Skin epidermis (tissue), 12 donors: ENCODE measurements at regions not wholly inside any gene's neighbourhood (a gene's known extent, or its start where the extent isn't known, plus 50 kb on each side); places are given as distances from the start of the nearest gene placed in this dataset.
A peak's percentile ranks its signal among the peaks of the same experiment; 100 is the strongest.

Experiments
- H3K27ac ChIP-seq, 21 experiments: fragments of 200-600 bp; sonication (generic) in 11 of 21; one replicate each; pipeline ENCODE4 v1.5.0; 2020; ENCODE audit warnings: mild to moderate bottlenecking in 3 of 21, inconsistent platforms in 2 of 21, moderate library complexity in 2 of 21
- H3K4me3 ChIP-seq, 7 experiments: fragments of 200-600 bp; sonication (generic) in 2 of 7; one replicate each; pipeline ENCODE4 v1.5.0; 2020; ENCODE audit warnings: inconsistent platforms in 2 of 7, mild to moderate bottlenecking in 2 of 7, moderate library complexity in 1 of 7

DNA sequence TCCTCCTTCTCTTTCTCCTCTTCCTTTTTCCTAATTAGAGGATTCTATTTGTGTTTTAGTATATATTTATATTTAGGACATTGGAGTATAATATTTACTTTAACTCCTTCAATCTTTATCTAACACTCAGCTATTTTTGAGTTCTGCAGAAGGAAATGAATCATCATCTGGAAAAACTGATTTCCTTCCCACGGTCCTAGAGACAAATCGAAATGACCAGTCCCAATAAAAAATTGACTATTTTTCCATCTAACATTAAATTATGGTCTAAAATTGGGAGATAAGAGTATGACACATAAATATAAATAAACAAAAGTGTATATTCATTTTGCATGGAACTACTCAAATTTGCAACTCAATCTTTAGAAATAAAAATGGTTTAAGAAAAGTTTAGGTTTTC is 167.4 kb downstream of the TMTC3 start:
- Histone ChIP-seq H3K4me3 (no peak overlapping the region), H3K27ac (peak overlapping the region in 2 of 21 experiments; percentile 1 to 39)

DNA sequence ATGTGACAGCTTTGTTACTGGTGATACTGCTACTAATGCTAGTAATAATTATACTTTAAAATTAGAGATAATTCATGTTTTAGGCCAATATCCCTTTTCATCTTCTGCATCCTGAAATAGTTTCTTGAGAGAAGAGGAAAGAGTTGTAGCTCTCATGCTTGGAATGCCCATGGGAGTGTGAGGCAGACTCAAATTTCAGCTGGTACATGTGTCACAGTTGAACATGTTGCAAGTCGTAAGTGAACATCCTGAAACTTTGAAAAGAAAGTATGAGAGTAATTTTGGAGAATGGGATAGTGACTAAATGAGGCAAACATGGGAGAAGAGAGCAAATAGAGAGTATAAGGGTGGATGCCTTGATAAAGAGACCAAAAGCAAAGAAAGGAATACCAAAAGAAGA is 168.0 kb downstream of the TMTC3 start:
- H3K4me3 ChIP-seq = no peak overlapping the region
- peak overlapping the region in 2 of 21 experiments; percentile 1 to 39 for H3K27ac ChIP-seq

DNA sequence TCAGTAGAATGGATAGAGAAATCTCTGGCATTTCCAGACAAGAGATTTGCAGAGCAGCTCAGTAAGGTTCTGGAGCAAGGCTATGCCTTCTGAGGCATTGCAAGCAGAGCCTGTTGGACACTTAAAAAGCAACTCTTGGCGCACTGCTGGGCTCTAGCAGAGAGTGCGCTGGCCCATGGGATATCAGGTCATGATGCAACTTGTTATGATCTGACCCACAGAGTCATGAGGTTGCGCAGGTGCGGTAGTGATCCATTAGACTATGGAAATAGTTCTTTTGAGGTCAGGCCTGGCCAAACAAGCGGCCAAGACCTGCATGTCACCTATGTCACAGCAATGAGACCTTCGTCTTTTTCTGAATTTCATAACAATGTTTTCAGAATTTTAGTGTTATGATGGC is 168.6 kb downstream of the TMTC3 start:
- no peak overlapping the region for H3K4me3 ChIP-seq
- peak overlapping the region in 1 of 21 experiments; percentile 39 for H3K27ac ChIP-seq

DNA sequence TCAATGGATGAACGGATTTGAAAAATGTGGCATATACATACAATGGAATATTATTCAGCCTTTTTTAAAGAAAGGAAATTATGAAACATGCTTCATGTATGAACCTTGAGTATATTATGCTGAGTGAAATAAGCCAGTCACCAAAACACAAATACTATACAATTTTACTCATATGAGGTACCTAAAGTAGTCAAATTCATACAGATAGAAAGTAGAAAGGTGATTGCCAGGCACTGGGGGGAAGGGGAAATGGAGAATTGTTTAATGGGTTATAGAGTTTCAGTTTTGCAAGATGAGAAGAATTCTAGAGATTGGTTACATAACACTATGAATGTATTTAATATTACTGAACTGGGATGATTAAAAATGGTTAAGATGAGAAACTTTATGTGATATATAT is 171.4 kb downstream of the TMTC3 start:
- H3K27ac ChIP-seq = no peak overlapping the region
- H3K4me3 ChIP-seq = no peak overlapping the region

DNA sequence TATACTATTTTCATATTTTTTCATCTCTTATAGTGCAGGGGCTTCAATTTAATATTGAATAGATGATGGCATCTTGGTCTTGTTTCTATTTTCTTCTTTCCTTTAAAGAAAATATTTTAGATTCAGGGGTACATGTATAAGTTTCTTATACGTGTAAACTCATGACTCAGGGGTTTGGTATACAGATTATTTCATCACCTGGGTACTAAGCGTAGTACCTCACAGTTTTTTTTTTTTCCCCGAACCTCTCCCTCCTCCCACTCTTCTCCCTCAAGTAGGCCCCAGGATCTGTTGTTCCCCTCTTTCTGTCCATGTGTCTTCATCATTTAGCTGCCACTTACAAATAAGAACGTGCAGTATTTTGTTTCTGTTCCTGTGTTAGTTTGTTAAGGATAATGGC is 172.6 kb downstream of the TMTC3 start:
- H3K27ac ChIP-seq = no peak overlapping the region
- no peak overlapping the region for H3K4me3 ChIP-seq

DNA sequence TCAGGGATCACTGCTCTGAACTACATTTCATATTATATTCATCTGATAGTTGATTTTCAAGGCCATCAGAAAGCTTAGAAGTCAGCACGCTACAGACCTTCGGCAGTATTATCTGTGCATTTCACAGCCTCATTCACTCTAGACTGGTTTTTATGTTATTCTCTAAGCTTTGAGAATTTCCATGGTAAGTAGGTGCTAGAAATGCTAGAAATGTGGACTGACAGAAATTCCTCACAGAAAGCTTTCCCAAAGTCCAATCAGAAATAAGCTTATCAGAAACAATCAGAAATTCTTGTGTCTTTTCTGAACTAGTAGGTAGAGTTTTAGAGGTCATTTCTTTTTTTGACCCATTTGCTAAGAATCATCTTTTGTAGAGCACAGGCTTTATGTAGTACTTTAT is 176.6 kb downstream of the TMTC3 start:
- Histone ChIP-seq H3K4me3 (no peak overlapping the region), H3K27ac (no peak overlapping the region)

DNA sequence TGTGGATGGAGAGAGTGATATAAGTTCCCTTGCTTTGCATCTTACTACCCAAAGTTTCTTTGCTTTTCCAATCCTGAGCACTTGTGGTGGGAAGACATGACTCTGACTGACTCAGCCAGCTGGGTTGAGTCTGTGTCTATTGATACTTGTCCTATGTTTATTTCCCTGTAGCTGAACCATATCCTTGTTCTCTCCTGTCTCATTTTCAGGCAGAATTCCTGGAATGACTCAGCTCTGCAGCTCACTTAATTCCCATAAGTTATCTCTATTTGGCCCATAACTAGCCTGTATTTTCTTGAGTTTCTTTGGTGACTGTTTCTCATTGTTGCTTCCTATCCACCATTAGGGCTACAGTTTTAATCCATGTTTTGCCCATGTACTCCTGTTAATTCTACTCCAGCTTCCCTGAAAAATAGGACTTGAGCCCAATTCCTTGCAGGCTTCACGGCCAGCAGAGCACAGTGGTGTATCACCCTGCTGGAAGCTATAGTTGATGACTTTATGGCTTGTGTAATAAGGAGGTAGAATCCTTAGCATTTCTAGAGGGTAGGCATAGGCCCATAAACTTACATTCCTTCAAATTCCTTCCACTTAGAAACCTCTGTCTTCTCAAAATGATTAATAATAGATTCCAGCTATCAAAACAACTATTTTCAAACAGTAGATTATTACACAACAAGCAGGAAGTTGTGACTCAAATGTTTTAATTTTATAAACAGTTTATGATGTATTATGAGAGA is 183.1 kb downstream of the TMTC3 start:
- Histone ChIP-seq H3K27ac (peak overlapping the region in 13 of 21 experiments; percentile 2 to 78 (median 63)), H3K4me3 (no peak overlapping the region)

DNA sequence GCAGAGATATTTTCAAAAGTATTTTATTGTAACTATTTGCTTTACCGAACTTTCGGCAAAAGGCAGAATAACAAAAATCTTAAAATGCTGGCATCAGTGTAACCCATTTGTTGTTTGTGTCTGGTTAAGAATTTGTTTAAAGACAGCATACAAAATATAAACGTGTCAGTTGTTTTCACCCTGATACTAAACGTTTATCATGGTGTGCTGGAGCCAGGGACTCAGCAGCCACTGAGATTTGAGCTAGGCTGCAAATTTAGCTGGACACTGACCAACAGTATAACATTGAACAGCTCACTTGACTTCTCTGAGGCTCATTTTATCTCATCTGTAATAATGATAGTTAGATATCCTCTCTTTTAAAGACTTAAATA is 183.7 kb downstream of the TMTC3 start:
- peak overlapping the region in 11 of 21 experiments; percentile 11 to 78 (median 57) for H3K27ac ChIP-seq

DNA sequence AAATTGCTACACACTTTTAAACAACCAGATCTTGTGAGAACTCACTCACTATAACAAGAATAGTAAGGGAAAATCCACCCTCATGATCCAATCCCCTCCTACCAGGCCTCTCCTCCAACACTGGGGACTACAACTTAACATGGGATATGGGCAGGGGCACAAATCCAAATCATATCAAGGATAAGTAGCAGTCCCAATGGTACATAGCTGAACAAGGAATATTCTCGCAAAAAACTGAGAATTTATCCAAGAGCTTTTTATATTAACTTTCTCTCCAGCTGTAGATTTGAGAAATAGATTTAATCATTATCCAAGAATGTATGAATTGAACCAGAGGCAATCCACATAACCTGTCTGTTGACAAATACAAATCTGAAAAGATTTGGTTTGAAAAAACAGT is 185.2 kb downstream of the TMTC3 start:
- H3K27ac ChIP-seq = no peak overlapping the region

More for the DNA sequence above, 183.7 kb downstream of the TMTC3 start:
- no peak overlapping the region for H3K4me3 ChIP-seq

DNA sequence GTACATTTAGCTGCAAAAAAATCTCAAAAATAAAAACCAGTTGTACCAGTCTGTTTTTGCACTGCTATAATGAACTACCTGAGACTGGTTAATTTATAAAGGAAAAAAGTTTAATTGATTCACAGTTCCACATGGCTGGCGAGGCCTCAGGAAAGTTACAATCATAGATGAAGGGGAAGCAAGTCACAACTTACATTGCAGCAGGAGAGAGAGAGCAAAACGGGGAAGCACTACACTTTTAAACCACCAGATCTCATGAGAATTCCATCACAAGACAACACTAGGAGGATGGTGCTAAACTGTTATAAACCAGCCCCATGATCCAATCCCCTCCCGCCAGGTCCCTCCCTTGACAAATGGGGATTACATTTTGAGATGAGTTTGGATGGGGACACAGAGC is 186.0 kb downstream of the TMTC3 start:
- no peak overlapping the region for H3K27ac ChIP-seq
- H3K4me3 ChIP-seq = no peak overlapping the region

More for the DNA sequence above, 185.2 kb downstream of the TMTC3 start:
- no peak overlapping the region for H3K4me3 ChIP-seq

DNA sequence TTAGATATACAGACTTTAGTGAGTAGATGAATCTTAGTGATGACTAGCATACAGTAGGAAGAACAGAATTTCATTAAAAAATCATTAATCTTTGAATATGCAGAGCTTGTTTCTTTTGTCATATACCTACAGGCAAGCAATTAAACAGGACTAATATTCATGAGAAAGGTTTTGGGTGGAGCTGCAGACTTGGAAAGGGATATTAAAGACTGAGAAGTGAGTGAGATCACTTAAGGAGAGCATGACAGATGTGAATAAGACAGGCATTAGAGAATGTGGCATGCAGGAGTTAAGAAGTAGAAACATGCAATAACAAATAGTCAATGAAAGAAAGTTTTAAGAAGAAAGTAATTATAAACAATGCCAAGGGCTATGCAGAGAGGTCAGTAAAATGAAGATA is 187.7 kb downstream of the TMTC3 start:
- Histone ChIP-seq H3K4me3 (no peak overlapping the region), H3K27ac (no peak overlapping the region)

DNA sequence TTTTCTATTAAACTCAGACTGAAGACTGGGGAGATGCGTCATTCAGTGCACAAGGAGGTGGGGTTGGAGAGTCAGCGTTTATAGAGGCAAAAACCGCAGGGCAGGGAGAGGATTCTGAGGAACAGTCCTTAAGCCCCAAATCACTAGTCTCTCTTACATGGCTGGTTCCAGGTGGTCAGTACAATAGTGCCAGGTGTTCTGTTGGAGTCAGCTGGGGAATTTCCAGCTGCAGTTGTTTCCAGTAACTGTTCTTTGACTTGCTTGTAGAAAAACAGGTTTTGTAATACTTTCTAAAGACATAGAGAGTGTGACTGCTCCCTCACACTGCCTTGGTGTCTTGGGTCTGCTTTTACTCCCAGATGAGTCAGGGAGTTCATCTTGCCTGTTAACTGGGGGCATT is 192.2 kb downstream of the TMTC3 start:
- no peak overlapping the region for H3K4me3 ChIP-seq
- peak overlapping the region in 2 of 21 experiments; percentile 6 to 16 for H3K27ac ChIP-seq

DNA sequence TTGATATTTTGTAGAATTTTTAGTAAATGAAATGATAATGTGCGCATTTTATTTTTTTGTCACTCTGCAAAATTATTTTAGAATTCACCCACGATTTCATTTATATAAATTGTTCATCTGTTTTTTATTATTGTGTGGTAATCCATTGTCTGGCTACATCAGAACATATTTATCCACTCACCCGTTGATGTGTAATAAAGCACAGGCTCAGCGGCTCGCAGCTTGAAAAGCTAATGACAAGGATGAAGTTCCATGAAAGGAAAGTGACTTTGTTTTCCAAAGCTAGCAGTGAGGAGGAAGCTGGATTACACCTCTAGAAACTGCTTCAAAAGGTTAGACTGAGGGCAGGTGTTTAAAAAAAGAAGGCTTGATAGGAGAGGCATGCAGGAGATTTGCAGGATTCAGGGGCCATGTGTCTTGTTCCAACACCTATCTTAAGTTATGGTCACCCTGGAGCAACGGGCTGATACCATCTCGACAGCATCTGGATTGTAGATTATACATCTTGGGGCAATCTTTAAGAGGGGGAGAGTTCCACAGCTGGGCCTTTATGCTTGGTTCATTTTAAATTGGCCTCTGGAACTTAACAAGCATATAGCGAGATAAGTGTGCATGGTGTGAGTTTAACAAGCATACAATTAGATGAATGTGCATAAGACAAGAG is 194.1 kb downstream of the TMTC3 start:
- Histone ChIP-seq H3K4me3 (no peak overlapping the region), H3K27ac (peak overlapping the region in 2 of 21 experiments; percentile 7 to 19)

DNA sequence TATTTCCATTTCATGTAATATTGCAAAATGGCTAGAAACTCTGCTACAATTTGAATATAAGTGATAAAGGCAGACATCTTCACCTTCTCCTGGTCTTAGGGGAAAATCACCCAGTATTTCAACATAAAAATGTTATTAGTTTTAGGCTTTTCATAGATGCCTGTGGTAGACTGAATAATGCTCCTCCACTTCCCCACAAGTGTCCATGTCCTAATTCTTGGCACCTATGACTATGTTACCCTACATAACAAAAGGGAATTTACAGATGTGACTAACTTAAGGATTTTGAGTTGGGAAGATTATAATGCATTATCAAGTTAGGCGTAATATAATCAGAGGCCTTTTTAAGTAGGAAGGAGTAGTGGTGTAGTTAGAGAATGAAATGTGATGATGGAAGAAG is 196.4 kb downstream of the TMTC3 start:
- no peak overlapping the region for H3K4me3 ChIP-seq
- peak overlapping the region in 2 of 21 experiments; percentile 16 to 47 for H3K27ac ChIP-seq

DNA sequence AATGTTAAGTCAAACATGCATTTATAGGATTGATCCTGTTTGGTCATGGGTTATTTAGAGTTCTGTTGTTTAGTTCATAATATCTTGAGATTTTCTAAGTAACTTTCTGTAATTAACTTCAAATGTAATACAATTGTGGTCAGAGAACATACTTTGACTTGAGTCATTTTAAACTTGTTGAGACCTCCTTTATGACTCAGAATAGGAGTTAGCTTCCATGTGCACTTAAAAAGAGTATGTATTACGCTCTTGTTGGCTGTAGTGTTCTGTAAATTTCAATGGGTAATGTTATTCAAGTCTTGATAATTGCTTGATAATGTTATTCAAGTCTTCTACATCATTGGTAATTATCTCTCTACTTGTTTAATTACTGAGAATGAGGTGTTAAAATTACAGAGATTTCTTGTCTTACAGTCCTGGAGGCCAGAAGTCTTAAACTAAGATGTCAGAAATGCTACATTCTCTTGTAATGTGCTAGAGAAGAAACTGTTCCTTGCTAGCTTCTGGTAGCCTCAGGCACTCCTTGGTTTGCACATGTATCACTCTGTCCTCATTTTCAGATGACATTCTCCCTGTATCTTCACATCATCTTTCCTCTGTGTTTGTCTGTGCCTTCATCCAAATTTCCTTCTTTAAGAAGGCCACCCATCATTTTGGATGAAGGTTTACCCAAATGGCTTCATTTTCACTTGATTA is 197.3 kb downstream of the TMTC3 start:
- Histone ChIP-seq H3K4me3 (no peak overlapping the region), H3K27ac (peak overlapping the region in 1 of 21 experiments; percentile 47)

DNA sequence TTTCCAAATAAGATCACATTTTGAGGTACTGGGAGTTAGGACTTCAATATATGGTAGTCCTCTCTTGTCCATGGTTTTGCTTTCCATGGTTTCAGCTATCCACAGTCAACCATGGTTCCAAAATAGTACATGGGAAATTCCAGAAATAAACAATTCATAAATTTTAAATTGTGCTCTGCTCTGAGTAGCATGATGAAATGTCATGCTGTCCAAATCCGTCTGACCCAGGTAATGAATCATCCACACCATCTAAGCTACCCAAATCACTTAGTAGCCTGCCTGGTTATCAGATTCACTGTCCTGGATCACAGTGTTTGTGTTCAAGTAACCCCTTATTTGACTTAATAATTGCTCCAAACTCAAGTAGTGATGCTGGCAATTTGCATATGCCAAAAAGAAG is 197.9 kb downstream of the TMTC3 start:
- Histone ChIP-seq H3K27ac (no peak overlapping the region), H3K4me3 (no peak overlapping the region)

DNA sequence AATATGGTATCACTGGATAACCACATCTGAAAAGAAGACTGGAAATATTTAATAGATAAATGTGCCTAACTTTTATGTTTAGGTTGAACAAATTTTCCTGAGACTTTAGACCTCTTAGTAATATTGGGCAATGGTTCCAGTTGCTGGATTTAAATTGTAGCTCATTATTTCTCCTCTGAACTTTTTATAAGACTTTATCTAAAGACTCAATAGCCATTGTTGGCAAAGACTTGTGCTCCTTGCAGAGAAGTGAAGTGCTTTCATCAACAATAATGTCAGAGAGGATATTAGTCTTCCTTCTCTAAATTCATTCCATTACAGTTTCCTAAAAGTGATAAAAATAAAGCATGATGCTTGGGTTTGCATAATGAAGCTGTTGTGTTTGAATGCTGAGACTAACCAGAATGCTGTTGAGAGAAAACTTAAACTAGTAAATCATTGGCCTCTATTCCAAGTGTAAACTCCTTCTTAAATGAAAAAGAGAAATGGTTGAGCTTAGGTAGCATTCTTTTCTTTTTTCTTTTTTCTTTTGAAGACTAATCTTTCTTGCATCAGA is 200.2 kb downstream of the TMTC3 start:
- Histone ChIP-seq H3K4me3 (no peak overlapping the region), H3K27ac (no peak overlapping the region)

DNA sequence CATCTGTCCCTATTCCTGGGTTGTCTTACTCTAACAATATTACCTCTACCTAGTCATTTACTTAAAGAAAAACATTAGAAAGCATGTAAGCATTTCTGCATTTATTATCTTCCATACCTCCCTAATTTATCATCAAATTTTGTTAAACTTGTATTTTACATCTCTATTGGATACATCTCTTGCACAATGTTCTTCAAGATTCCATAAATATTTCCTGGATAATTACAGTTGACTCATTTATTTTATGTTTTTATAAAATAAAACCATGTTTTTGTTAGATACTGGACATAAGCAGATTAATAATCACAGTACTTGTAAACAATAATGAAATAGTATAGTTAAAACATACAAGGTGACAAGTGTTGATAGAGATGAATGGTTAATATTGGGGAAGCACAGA is 209.0 kb downstream of the TMTC3 start:
- Histone ChIP-seq H3K27ac (no peak overlapping the region), H3K4me3 (no peak overlapping the region)

DNA sequence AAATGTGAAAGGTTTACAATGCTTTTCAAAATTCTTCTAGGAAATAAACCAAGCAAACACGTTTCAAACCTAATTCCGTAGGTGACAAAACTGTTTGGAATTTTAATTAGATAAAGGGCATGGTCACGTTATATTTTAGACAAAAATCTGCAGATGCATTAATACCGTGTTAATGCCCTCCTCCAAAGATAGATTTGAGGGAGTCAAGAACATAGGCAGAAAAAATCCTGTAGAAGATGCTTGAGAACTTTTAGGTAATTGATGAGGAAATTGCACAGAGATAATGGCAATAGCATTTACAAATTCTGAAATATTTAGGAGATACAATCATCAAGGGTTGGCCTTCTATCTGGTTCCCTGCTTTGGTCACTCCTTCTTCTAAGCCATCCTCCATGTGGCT is 212.6 kb downstream of the TMTC3 start:
- Histone ChIP-seq H3K27ac (no peak overlapping the region), H3K4me3 (no peak overlapping the region)

DNA sequence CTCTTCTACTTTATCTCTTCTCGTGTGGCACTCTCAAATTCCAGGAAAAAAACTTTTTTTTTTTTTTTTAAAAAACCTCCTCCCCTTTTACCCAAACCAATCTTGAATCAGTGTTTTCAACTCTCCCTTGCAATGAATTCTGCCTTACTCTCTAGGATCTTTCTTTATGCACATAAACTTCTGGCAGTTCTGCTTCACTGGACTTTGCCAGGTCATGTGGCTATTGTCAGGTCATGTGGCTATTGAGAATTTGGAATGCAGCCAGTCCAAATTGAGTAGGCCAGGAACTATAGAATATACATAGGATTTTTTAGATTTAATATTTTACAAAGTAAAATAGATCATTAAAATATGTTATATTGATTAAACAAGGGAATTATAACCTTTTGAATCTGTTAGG is 218.2 kb downstream of the TMTC3 start:
- no peak overlapping the region for H3K4me3 ChIP-seq
- H3K27ac ChIP-seq = no peak overlapping the region

DNA sequence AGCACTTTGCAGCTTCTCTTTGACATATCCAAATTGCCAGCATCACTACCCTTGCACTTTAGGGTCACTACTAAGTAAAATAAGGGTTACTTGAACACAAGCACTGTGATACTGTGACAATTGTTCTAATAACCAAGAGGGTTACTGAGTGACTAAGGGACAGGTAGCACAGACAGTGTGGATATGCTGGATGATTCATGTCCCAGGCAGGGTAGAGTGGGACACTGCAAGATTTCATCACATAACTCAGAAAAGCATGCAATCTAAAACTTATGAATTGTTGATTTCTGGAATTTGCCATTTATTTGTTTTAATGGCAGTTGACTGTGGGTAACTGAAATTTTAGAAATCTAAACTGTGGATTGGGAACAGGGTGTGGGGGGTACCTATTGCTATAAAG is 218.8 kb downstream of the KITLG start:
- Histone ChIP-seq H3K27ac (no peak overlapping the region), H3K4me3 (no peak overlapping the region)
